ENCODE measurements at regions not wholly inside any gene's neighbourhood (a gene's known extent, or its start where the extent isn't known, plus 50 kb on each side); places are given as distances from the start of the nearest gene placed in this dataset.
"Not testable (repeated sequence)": the region's sequence is repeated elsewhere in the genome, so short reads cannot be mapped to it uniquely, and the experiment has no call there.

- DNase-seq (ENCODE audit: insufficient read length, low spot score) (no peak), FAIRE-seq (no peak)
These were observed 267.2 kb downstream of the FBXO8 start for GRCh38 chr4:174016251-174016650.

DNA sequence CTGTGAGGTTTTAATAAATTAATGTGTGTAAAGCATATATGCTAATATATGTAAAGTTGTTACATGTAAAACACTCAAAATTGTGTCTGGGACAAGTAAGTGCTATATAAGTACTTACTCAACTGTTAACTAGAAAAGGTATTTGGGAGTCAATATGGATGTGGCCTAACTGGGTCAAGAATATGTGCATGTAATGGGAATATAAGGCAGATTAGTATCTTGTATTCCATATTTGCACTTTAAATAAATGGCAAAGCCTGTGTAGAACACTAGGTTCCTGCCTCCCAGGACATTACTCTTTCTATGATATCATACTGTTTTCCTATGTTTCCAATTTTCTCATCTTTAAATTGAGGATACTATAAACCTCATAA lies 270.6 kb downstream of the FBXO8 start:
- DNase-seq (ENCODE audit: insufficient read length, low spot score), result no peak
- FAIRE-seq, result no peak

DNA sequence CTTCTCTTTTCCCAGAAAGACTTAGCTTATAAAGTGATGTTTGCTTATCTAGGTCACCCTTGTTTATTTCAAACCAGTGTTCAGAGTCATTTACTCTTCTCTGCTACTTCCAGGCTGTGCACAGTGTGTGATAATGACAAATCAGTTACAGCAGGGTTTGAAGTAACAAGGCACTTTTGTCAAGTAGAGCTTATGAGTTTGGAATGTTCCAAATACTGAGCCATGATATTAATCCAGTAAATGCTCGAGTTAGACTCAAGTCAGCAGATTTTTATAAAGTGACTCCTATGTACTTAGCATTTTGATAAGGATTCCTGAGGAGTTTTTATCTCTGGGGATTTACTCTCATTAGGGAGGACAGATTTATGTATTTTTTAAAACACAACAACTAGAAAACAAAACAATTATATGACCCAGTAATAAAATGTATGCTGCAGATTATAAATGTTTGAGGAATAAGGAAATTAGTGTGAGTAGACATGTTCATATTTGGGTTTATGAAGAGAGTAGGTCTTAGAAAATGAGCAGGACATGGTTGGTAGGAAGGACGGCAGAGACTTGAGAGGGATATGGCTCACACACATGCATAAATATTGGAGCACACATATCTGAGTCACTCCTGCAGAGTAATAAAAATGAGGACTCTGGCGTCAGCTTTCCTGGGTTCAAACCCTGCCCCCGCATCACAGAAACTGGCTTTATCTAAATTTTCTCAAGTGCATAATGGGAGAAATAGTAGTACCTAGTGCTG lies 271.2 kb downstream of the FBXO8 start:
- DNase-seq (ENCODE audit: insufficient read length, low spot score), result no peak
- FAIRE-seq, result no peak

- DNase-seq (ENCODE audit: insufficient read length, low spot score) (no peak), FAIRE-seq (no peak)
These were observed 272.9 kb downstream of the FBXO8 start for GRCh38 chr4:174010547-174010946.

DNA sequence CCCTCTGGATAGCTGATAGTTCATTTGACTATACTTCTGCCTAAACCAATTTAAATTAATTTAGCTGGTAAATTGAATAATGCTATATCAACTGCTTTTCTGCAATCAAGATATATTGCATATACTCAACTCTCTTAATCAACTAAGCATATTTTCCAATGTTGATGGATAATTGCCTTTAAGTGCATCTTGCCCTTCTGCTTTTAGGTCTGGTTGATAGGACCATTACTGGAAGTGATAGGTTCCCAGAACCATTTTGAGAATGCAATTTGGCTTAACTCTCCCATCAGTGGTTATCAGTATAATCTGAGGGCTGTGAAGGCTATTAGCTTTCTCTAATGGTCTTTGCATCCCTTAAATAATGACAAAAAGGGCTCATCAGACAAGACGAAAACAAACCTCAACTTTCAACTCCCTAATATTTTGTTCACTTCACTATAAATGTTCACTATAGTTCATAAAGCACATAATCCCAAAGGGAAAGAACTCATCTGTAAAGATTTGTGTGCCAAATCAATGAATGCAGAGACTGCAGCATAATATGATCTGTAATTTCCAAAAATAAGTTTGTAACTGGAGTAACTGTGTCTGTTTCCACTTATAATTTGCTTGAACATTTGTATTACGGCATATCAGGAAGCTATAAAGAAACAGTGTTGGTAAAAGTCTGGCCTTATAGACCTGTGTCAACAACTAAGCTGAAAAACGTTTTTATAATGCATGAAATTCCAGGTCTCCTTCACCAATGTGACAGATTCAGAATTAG lies 273.6 kb downstream of the FBXO8 start:
- DNase-seq (ENCODE audit: insufficient read length, low spot score), result no peak
- FAIRE-seq, result no peak

DNA sequence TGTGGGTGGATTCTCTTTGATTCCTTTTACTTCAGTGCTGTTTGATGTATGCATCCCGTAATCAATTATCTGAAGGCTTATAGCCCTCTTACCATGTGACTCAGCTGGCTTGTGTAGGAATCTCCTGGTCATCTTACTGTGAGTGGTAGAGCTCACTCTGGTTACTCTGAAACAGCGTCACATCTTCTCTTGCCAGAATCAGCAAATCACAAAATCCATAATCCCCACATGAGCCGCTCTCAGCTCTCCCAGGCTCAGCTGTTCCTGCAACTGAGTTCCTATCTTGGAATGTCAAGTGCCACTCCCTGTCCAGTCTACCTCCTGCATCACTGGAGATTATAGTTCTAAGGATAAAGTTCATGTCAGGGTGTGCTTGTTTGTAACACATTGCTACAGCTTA lies 278.0 kb downstream of the FBXO8 start:
- DNase-seq (ENCODE audit: insufficient read length, low spot score) (no peak), FAIRE-seq (no peak)

GRCh38 chr4:173998471-173999144 lies 284.9 kb downstream of the FBXO8 start:
- FAIRE-seq (no peak), DNase-seq (ENCODE audit: insufficient read length, low spot score) (no peak)

GRCh38 chr4:173995779-173996178 lies 287.7 kb downstream of the FBXO8 start:
- not testable (repeated sequence) for DNase-seq (ENCODE audit: insufficient read length, low spot score); FAIRE-seq

GRCh38 chr4:173991814-173992213 lies 291.7 kb downstream of the FBXO8 start:
- FAIRE-seq (no peak), DNase-seq (ENCODE audit: insufficient read length, low spot score) (no peak)

GRCh38 chr4:173991316-173991715 lies 292.2 kb downstream of the FBXO8 start:
- FAIRE-seq (no peak), DNase-seq (ENCODE audit: insufficient read length, low spot score) (no peak)

GRCh38 chr4:173990869-173991210 lies 292.6 kb downstream of the FBXO8 start:
- FAIRE-seq (no peak), DNase-seq (ENCODE audit: insufficient read length, low spot score) (no peak)

DNA sequence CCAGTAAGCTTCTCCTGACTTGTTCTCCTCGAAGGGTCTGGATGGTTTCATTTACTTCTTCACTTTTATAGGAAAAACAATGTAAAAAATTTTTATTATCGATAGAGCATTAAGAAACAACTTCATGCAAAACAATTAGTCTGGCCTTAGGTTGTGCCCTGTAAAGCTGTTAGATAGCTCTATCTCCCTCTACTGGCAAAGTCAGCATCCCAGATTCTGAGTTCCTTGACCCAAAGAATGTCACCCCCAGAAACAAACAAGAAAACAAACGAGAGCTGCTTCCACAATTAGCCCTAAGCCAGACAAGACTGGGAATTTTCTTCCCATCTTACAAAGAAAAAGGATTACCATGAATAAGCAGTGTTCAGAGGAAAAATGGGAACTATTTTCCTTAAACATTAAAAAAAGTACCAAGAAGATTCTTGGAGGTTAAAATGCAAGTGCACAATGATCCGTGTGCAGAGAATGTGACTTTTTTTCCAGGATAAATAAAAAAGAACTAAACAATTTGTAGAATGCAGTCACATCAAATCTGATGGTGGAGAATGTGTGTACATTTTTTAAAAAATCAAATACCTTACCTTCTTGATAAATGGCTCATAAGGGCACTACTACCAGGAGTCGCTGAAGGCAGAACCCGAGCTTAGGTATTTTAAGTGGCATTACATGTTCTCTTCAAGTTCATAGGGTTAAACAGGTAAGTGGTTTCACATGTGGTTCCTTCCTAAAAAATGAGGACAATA lies 293.2 kb downstream of the FBXO8 start:
- no peak for FAIRE-seq
- peak; percentile 32 for DNase-seq (ENCODE audit: insufficient read length, low spot score)

DNA sequence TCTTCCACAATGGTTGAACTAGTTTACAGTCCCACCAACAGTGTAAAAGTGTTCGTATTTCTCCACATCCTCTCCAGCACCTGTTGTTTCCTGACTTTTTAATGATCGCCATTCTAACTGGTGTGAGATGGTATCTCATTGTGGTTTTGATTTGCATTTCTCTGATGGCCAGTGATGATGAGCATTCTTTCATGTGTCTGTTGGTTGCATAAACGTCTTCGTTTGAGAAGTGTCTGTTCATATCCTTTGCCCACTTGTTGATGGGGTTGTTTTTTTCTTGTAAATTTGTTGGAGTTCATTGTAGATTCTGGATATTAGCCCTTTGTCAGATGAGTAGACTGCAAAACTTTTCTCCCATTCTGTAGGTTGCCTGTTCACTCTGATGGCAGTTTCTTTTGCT lies 319.9 kb downstream of the FBXO8 start:
- not testable (repeated sequence) for FAIRE-seq; DNase-seq (ENCODE audit: insufficient read length, low spot score)

GRCh38 chr4:173960398-173960797 lies 323.1 kb downstream of the FBXO8 start:
- DNase-seq (ENCODE audit: insufficient read length, low spot score) (no peak), FAIRE-seq (no peak)

DNA sequence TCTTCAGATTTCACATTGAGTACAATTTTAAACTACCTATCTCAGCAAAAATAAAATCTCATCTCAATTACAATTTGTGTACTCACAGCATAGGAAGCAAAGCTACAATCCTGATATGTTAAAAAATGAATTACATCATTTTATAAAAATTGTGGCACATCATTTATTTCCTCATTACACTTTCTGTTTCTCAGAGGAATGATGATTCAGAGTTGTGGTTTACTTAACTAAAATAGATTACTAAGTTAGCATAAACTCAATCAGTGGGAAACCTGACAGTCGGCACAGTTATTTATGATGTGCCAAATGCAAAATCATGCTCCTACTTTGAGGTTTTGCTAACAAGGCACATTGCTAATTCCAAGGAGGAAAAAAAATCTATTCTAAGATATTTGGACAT lies 325.0 kb downstream of the FBXO8 start:
- no peak for DNase-seq (ENCODE audit: insufficient read length, low spot score)
- no peak for FAIRE-seq

- FAIRE-seq (no peak), DNase-seq (ENCODE audit: insufficient read length, low spot score) (no peak)
These were observed 339.9 kb downstream of the FBXO8 start for GRCh38 chr4:173943547-173943946.

- no peak for FAIRE-seq
- DNase-seq (ENCODE audit: insufficient read length, low spot score), result no peak
These were observed 343.3 kb downstream of the FBXO8 start for GRCh38 chr4:173940146-173940545.

DNA sequence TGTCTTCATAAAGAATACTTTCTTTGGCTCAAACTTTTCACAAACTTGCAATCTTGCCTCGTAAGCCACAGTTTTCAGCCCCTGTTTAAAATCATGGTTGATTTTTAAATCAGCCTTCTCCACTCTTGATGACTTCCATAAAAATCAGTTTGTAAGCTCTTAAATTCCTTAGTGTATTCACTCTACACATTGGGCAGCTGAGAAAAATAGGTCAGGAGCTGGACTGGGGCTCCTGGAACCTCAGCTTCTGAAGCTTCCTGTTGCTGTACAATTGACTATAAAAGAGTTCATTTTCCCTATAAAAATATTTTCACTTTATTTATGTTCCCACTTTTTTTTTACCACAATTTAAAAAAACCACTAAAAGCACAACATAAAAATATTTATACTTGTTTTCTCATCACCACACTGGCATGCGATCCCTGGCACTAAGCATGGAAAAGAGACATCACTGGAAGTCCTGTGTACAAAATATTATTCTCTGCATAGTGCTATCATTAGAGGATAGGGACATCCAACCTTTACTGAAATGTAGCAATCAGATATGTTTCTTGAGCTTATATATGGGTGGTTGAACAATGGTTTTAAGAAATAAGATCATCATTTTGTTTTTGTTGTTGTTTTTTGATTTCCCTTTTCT lies 345.7 kb downstream of the FBXO8 start:
- DNase-seq (ENCODE audit: insufficient read length, low spot score) (no peak), FAIRE-seq (no peak)

DNA sequence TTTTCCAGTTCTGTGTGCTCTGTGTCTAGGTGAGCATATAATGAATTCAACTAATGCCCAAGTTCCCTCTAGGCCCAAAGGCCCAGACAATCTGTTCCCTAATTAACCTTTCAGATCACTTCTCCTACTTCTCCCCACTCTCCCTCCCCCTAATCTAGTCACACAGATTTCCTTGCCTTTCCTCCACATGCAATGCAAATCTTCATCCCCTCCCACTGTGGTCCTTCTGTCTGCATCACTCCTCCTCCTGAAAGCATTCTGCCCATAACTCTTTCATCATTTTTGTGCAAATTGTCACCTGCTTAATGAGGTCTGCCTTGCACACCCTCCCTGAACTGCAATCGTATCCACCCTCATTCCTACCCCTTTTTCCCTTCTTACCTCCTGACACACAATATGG lies 346.6 kb downstream of the FBXO8 start:
- FAIRE-seq (no peak), DNase-seq (ENCODE audit: insufficient read length, low spot score) (no peak)

- DNase-seq (ENCODE audit: insufficient read length, low spot score), result no peak
These were observed 347.7 kb downstream of the FBXO8 start for GRCh38 chr4:173935622-173936405.

More at GRCh38 chr4:173935622-173936405, 347.7 kb downstream of the FBXO8 start:
- FAIRE-seq, result no peak

All from HTR-8/SVneo (cell line).